HG02970 (cell line): ENCODE measurements at regions not wholly inside any gene's neighbourhood (a gene's known extent, or its start where the extent isn't known, plus 50 kb on each side); places are given as distances from the start of the nearest gene placed in this dataset.

Experiments
- ATAC-seq: cut with Tn5 transposase; IDR thresholded peaks from one replicate; pipeline ENCODE4 v1.9.1; 2021; ENCODE audit warnings: mild to moderate bottlenecking, moderate library complexity, moderate number of reproducible peaks; ENCODE audit not compliant: unreplicated experiment, low FRiP score

GRCh38 chr5:123813937-123814624 lies 302.1 kb downstream of the CSNK1G3 start:
- ATAC-seq: no peak

GRCh38 chr5:123813264-123813663 lies 301.3 kb downstream of the CSNK1G3 start:
- ATAC-seq: no peak

- ATAC-seq: no peak
Observed at GRCh38 chr5:123811831-123812230, 299.9 kb downstream of the CSNK1G3 start.

- no peak for ATAC-seq
Observed at GRCh38 chr5:123810746-123811340, 298.9 kb downstream of the CSNK1G3 start.

GRCh38 chr5:123810253-123810652 lies 298.3 kb downstream of the CSNK1G3 start:
- no peak for ATAC-seq

GRCh38 chr5:123809594-123810221 lies 297.7 kb downstream of the CSNK1G3 start:
- no peak for ATAC-seq

GRCh38 chr5:123808461-123809380 lies 296.7 kb downstream of the CSNK1G3 start:
- no peak for ATAC-seq

GRCh38 chr5:123807177-123807945 lies 295.4 kb downstream of the CSNK1G3 start:
- no peak for ATAC-seq

GRCh38 chr5:123806644-123807043 lies 294.7 kb downstream of the CSNK1G3 start:
- no peak for ATAC-seq

GRCh38 chr5:123805300-123805699 lies 293.3 kb downstream of the CSNK1G3 start:
- ATAC-seq: no peak

- ATAC-seq: no peak
Observed at GRCh38 chr5:123803359-123803758, 291.4 kb downstream of the CSNK1G3 start.

GRCh38 chr5:123802298-123802951 lies 290.4 kb downstream of the CSNK1G3 start:
- no peak for ATAC-seq

GRCh38 chr5:123800640-123801039 lies 288.7 kb downstream of the CSNK1G3 start:
- ATAC-seq: no peak

GRCh38 chr5:123795688-123796087 lies 283.7 kb downstream of the CSNK1G3 start:
- no peak for ATAC-seq

- no peak for ATAC-seq
Observed at GRCh38 chr5:123790226-123790625, 278.2 kb downstream of the CSNK1G3 start.

- ATAC-seq: no peak
Observed at GRCh38 chr5:123787635-123788034, 275.7 kb downstream of the CSNK1G3 start.

- no peak for ATAC-seq
Observed at GRCh38 chr5:123787136-123787535, 275.2 kb downstream of the CSNK1G3 start.

GRCh38 chr5:123786411-123786810 lies 274.4 kb downstream of the CSNK1G3 start:
- no peak for ATAC-seq
